GM12878 (cell line): ENCODE measurements at regions not wholly inside any gene's neighbourhood (a gene's known extent, or its start where the extent isn't known, plus 50 kb on each side); places are given as distances from the start of the nearest gene placed in this dataset.

Source experiments
- CBX3 ChIP-seq: fragments of 200-600 bp; sonication (generic); IDR thresholded peaks from 2 replicates; pipeline ENCODE4 v1.6.1; 2016; ENCODE audit warnings: low read depth, borderline replicate concordance
- RAD21 ChIP-seq: IDR thresholded peaks from 2 replicates; pipeline ENCODE4 v1.6.1; 2011; ENCODE audit warnings: mild to moderate bottlenecking, low read depth, low read length, moderate library complexity; ENCODE audit not compliant: insufficient read depth
- SIN3A ChIP-seq: IDR thresholded peaks from 2 replicates; pipeline ENCODE4 v1.6.1; 2012; ENCODE audit warnings: low read depth, low read length, improper control_type of control experiment
- TF ChIP-seq, protein P1 (sequence below): IDR thresholded peaks from 2 replicates; pipeline ENCODE4 v1.6.1; 2012; ENCODE audit warnings: improper control_type of control experiment, low read depth, low read length; ENCODE audit not compliant: insufficient replicate concordance
- TF ChIP-seq, protein P2 (sequence below): fragments of 450-650 bp; conservative IDR thresholded peaks from 2 replicates; pipeline ENCODE4 v1.6.1; 2017; ENCODE audit warnings: mild to moderate bottlenecking, moderate library complexity
- TF ChIP-seq, protein P3 (sequence below): fragments of 450-650 bp; IDR thresholded peaks from 2 replicates; pipeline ENCODE4 v1.6.1; 2017; ENCODE audit warnings: antibody characterized with exemption, mild to moderate bottlenecking, moderate library complexity
- TF ChIP-seq, protein P4 (sequence below): fragments of 450-650 bp; IDR thresholded peaks from 2 replicates; pipeline ENCODE4 v1.6.1; 2016; ENCODE audit warnings: mild to moderate bottlenecking, moderate library complexity, borderline replicate concordance
- TF ChIP-seq, protein P5 (sequence below): fragments of 450-650 bp; formaldehyde crosslinking; IDR thresholded peaks from 2 replicates; pipeline ENCODE4 v1.4.0; 2020; ENCODE audit warnings: mild to moderate bottlenecking, moderate library complexity

DNA sequence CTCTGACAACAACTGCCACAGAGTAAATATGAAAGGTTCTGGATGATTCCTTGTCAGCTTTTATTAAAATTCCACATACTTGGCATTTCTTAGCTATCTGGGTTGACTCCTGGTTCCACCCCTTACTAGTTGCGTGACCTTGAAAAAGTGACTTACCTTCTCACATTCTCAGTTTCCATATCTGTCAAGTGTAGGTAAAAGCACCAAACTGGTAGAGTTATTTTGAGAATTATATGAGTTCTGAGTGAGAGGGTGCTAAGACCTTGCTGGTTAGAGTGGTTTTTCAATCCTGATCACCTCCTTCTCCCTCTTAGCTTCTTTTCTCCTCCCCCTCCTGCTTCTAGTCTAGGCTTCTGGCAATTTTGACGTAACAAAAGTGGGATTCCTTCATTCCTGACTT, 83.4 kb upstream of the ABCD3 start (continued):
- TF ChIP-seq, protein P1, sequence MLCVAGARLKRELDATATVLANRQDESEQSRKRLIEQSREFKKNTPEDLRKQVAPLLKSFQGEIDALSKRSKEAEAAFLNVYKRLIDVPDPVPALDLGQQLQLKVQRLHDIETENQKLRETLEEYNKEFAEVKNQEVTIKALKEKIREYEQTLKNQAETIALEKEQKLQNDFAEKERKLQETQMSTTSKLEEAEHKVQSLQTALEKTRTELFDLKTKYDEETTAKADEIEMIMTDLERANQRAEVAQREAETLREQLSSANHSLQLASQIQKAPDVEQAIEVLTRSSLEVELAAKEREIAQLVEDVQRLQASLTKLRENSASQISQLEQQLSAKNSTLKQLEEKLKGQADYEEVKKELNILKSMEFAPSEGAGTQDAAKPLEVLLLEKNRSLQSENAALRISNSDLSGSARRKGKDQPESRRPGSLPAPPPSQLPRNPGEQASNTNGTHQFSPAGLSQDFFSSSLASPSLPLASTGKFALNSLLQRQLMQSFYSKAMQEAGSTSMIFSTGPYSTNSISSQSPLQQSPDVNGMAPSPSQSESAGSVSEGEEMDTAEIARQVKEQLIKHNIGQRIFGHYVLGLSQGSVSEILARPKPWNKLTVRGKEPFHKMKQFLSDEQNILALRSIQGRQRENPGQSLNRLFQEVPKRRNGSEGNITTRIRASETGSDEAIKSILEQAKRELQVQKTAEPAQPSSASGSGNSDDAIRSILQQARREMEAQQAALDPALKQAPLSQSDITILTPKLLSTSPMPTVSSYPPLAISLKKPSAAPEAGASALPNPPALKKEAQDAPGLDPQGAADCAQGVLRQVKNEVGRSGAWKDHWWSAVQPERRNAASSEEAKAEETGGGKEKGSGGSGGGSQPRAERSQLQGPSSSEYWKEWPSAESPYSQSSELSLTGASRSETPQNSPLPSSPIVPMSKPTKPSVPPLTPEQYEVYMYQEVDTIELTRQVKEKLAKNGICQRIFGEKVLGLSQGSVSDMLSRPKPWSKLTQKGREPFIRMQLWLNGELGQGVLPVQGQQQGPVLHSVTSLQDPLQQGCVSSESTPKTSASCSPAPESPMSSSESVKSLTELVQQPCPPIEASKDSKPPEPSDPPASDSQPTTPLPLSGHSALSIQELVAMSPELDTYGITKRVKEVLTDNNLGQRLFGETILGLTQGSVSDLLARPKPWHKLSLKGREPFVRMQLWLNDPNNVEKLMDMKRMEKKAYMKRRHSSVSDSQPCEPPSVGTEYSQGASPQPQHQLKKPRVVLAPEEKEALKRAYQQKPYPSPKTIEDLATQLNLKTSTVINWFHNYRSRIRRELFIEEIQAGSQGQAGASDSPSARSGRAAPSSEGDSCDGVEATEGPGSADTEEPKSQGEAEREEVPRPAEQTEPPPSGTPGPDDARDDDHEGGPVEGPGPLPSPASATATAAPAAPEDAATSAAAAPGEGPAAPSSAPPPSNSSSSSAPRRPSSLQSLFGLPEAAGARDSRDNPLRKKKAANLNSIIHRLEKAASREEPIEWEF: no peak
- TF ChIP-seq CBX3 (no peak), RAD21 (no peak), SIN3A (no peak)
- TF ChIP-seq, protein P2, sequence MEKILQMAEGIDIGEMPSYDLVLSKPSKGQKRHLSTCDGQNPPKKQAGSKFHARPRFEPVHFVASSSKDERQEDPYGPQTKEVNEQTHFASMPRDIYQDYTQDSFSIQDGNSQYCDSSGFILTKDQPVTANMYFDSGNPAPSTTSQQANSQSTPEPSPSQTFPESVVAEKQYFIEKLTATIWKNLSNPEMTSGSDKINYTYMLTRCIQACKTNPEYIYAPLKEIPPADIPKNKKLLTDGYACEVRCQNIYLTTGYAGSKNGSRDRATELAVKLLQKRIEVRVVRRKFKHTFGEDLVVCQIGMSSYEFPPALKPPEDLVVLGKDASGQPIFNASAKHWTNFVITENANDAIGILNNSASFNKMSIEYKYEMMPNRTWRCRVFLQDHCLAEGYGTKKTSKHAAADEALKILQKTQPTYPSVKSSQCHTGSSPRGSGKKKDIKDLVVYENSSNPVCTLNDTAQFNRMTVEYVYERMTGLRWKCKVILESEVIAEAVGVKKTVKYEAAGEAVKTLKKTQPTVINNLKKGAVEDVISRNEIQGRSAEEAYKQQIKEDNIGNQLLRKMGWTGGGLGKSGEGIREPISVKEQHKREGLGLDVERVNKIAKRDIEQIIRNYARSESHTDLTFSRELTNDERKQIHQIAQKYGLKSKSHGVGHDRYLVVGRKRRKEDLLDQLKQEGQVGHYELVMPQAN: no peak
- TF ChIP-seq, protein P3, sequence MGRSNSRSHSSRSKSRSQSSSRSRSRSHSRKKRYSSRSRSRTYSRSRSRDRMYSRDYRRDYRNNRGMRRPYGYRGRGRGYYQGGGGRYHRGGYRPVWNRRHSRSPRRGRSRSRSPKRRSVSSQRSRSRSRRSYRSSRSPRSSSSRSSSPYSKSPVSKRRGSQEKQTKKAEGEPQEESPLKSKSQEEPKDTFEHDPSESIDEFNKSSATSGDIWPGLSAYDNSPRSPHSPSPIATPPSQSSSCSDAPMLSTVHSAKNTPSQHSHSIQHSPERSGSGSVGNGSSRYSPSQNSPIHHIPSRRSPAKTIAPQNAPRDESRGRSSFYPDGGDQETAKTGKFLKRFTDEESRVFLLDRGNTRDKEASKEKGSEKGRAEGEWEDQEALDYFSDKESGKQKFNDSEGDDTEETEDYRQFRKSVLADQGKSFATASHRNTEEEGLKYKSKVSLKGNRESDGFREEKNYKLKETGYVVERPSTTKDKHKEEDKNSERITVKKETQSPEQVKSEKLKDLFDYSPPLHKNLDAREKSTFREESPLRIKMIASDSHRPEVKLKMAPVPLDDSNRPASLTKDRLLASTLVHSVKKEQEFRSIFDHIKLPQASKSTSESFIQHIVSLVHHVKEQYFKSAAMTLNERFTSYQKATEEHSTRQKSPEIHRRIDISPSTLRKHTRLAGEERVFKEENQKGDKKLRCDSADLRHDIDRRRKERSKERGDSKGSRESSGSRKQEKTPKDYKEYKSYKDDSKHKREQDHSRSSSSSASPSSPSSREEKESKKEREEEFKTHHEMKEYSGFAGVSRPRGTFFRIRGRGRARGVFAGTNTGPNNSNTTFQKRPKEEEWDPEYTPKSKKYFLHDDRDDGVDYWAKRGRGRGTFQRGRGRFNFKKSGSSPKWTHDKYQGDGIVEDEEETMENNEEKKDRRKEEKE: no peak
- TF ChIP-seq, protein P4, sequence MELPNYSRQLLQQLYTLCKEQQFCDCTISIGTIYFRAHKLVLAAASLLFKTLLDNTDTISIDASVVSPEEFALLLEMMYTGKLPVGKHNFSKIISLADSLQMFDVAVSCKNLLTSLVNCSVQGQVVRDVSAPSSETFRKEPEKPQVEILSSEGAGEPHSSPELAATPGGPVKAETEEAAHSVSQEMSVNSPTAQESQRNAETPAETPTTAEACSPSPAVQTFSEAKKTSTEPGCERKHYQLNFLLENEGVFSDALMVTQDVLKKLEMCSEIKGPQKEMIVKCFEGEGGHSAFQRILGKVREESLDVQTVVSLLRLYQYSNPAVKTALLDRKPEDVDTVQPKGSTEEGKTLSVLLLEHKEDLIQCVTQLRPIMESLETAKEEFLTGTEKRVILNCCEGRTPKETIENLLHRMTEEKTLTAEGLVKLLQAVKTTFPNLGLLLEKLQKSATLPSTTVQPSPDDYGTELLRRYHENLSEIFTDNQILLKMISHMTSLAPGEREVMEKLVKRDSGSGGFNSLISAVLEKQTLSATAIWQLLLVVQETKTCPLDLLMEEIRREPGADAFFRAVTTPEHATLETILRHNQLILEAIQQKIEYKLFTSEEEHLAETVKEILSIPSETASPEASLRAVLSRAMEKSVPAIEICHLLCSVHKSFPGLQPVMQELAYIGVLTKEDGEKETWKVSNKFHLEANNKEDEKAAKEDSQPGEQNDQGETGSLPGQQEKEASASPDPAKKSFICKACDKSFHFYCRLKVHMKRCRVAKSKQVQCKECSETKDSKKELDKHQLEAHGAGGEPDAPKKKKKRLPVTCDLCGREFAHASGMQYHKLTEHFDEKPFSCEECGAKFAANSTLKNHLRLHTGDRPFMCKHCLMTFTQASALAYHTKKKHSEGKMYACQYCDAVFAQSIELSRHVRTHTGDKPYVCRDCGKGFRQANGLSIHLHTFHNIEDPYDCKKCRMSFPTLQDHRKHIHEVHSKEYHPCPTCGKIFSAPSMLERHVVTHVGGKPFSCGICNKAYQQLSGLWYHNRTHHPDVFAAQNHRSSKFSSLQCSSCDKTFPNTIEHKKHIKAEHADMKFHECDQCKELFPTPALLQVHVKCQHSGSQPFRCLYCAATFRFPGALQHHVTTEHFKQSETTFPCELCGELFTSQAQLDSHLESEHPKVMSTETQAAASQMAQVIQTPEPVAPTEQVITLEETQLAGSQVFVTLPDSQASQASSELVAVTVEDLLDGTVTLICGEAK: no peak
- TF ChIP-seq, protein P5, sequence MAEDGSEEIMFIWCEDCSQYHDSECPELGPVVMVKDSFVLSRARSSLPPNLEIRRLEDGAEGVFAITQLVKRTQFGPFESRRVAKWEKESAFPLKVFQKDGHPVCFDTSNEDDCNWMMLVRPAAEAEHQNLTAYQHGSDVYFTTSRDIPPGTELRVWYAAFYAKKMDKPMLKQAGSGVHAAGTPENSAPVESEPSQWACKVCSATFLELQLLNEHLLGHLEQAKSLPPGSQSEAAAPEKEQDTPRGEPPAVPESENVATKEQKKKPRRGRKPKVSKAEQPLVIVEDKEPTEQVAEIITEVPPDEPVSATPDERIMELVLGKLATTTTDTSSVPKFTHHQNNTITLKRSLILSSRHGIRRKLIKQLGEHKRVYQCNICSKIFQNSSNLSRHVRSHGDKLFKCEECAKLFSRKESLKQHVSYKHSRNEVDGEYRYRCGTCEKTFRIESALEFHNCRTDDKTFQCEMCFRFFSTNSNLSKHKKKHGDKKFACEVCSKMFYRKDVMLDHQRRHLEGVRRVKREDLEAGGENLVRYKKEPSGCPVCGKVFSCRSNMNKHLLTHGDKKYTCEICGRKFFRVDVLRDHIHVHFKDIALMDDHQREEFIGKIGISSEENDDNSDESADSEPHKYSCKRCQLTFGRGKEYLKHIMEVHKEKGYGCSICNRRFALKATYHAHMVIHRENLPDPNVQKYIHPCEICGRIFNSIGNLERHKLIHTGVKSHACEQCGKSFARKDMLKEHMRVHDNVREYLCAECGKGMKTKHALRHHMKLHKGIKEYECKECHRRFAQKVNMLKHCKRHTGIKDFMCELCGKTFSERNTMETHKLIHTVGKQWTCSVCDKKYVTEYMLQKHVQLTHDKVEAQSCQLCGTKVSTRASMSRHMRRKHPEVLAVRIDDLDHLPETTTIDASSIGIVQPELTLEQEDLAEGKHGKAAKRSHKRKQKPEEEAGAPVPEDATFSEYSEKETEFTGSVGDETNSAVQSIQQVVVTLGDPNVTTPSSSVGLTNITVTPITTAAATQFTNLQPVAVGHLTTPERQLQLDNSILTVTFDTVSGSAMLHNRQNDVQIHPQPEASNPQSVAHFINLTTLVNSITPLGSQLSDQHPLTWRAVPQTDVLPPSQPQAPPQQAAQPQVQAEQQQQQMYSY (CRISPR knock-in tag): no peak
